IgD-negative memory B cell (primary cell): ENCODE measurements at regions not wholly inside any gene's neighbourhood (a gene's known extent, or its start where the extent isn't known, plus 50 kb on each side); places are given as distances from the start of the nearest gene placed in this dataset.

Experiments used
- H3K27ac Mint-ChIP-seq, 3 donors: one replicate each; pipeline ENCODE4 v1.8.0; 2020 to 2022; ENCODE audit warnings: mild to moderate bottlenecking in 3 of 3, mixed read lengths in 3 of 3, moderate library complexity in 1 of 3
- H3K27me3 Mint-ChIP-seq: one replicate; pipeline ENCODE4 v1.8.0; 2021; ENCODE audit warnings: mixed read lengths
- H3K36me3 Mint-ChIP-seq: one replicate; pipeline ENCODE4 v1.8.0; 2020; ENCODE audit warnings: mild to moderate bottlenecking, mixed read lengths
- H3K4me1 Mint-ChIP-seq, 3 donors: one replicate each; pipeline ENCODE4 v1.8.0; 2020 to 2022; ENCODE audit warnings: mixed read lengths in 3 of 3, mild to moderate bottlenecking in 1 of 3
- H3K4me3 Mint-ChIP-seq, 4 donors: one replicate each; pipeline ENCODE4 v1.8.0; 2020 to 2022; ENCODE audit warnings: mild to moderate bottlenecking in 4 of 4, mixed read lengths in 4 of 4, moderate library complexity in 3 of 4
- H3K9me3 Mint-ChIP-seq, 3 donors: one replicate each; pipeline ENCODE4 v1.8.0; 2020 to 2021; ENCODE audit warnings: mixed read lengths in 3 of 3, mild to moderate bottlenecking in 1 of 3

- H3K36me3 Mint-ChIP-seq = peaks cover 2% of the 10 kb centered on the region
- no peak overlapping the region for H3K27ac Mint-ChIP-seq
- H3K4me3 Mint-ChIP-seq = no peak overlapping the region
- peaks cover 1% of the 10 kb centered on the region for H3K27me3 Mint-ChIP-seq
- no peaks in the 10 kb centered on the region for H3K4me1 Mint-ChIP-seq
- H3K9me3 Mint-ChIP-seq = peaks cover 0 to 2% (median 0%) of the 10 kb centered on the region in 3 donors
Measured at GRCh38 chr1:208634346-208635140, 390.4 kb upstream of the PLXNA2 start.

DNA sequence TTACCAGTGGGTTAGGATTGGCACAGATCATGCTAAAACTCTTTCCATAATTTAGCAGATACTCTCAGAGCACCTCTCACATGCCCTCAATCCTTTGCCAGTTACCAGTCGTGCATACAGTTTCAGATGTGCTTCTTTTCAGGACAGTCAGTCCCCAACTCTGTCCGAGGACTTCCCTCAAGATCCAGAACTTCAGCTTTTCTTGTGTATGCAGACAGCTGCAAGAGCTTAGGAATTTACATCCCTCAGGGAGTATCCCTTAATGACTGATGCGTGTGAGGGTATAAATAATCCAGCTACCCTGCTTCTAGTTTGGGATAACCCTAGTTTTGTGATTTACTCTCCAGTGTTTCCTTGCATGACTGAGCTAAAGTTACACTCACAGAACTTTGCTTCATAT is 393.0 kb upstream of the PLXNA2 start:
- H3K27me3 Mint-ChIP-seq = peaks cover 4% of the 10 kb centered on the region
- H3K27ac Mint-ChIP-seq = no peak overlapping the region
- H3K9me3 Mint-ChIP-seq = no peaks in the 10 kb centered on the region
- no peaks in the 10 kb centered on the region for H3K4me1 Mint-ChIP-seq
- H3K4me3 Mint-ChIP-seq = no peak overlapping the region
- H3K36me3 Mint-ChIP-seq = no peaks in the 10 kb centered on the region

- H3K4me3 Mint-ChIP-seq = no peak overlapping the region
- no peaks in the 10 kb centered on the region for H3K9me3 Mint-ChIP-seq
- H3K27me3 Mint-ChIP-seq = peaks cover 4% of the 10 kb centered on the region
- H3K4me1 Mint-ChIP-seq = no peaks in the 10 kb centered on the region
- H3K27ac Mint-ChIP-seq = no peak overlapping the region
- no peaks in the 10 kb centered on the region for H3K36me3 Mint-ChIP-seq
Measured at GRCh38 chr1:208639382-208639781, 395.2 kb upstream of the PLXNA2 start.

DNA sequence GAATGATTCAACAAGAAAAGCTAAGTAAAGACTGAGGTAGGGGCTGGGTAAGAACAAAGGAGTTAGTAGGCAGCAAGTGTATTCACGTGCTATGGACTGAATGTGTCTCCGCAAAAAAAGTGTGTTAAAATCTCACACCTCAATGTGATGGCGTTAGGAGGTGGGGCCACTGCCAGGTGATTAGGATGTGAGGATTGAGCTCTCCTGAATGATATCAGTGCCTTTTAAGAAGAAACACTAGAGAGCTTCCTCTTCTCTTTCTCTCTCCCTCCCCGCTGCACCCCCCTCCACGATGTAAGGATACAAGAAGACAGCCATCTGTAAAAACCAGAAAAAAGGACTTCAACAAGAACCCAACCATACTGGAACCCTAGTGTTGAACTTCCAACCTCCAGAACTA is 396.1 kb upstream of the PLXNA2 start:
- no peaks in the 10 kb centered on the region for H3K36me3 Mint-ChIP-seq
- peaks cover 4% of the 10 kb centered on the region for H3K27me3 Mint-ChIP-seq
- no peak overlapping the region for H3K4me3 Mint-ChIP-seq
- H3K9me3 Mint-ChIP-seq = peaks cover 0 to 2% (median 0%) of the 10 kb centered on the region in 3 donors
- no peaks in the 10 kb centered on the region for H3K4me1 Mint-ChIP-seq
- no peak overlapping the region for H3K27ac Mint-ChIP-seq

GRCh38 chr1:208641579-208642280 is 397.5 kb upstream of the PLXNA2 start:
- no peaks in the 10 kb centered on the region for H3K4me1 Mint-ChIP-seq
- H3K27ac Mint-ChIP-seq = no peak overlapping the region
- H3K36me3 Mint-ChIP-seq = no peaks in the 10 kb centered on the region
- H3K27me3 Mint-ChIP-seq = peaks cover 4% of the 10 kb centered on the region
- peak overlapping the region in 1 of 4 donors; percentile 8 for H3K4me3 Mint-ChIP-seq
- peaks cover 0 to 2% (median 0%) of the 10 kb centered on the region in 3 donors for H3K9me3 Mint-ChIP-seq

DNA sequence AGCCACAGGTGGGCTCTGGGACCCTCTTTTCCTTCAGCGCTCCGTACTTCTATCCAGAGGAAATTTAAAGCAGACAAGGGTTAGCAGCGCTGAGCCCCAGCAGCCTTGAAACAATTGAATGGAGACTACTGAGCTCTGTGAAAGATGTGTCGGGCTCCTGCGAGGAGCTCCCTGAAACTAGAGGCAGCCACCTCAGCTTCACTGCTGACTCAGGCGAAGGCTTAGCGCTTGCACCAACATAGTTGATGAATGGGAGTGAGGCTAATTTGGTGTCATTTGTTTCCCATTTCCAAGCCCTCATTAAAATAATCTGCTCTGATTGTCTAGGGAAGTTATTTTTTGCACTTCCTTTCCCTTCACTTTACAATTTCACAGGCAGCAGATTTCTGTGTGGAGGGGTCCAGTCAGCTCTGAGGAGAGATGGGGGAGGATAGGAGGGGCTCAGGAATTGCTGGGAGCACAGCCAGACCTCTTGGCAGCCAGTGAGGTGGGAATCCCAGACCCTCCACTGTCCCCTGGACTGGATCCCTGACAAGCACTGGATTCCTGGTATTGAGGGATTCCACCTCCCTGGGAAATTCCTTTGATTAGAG is 398.9 kb upstream of the PLXNA2 start:
- no peak overlapping the region for H3K4me3 Mint-ChIP-seq
- H3K9me3 Mint-ChIP-seq = peaks cover 0 to 2% (median 0%) of the 10 kb centered on the region in 3 donors
- no peaks in the 10 kb centered on the region for H3K4me1 Mint-ChIP-seq
- no peak overlapping the region for H3K27ac Mint-ChIP-seq
- H3K36me3 Mint-ChIP-seq = no peaks in the 10 kb centered on the region
- peaks cover 4% of the 10 kb centered on the region for H3K27me3 Mint-ChIP-seq

DNA sequence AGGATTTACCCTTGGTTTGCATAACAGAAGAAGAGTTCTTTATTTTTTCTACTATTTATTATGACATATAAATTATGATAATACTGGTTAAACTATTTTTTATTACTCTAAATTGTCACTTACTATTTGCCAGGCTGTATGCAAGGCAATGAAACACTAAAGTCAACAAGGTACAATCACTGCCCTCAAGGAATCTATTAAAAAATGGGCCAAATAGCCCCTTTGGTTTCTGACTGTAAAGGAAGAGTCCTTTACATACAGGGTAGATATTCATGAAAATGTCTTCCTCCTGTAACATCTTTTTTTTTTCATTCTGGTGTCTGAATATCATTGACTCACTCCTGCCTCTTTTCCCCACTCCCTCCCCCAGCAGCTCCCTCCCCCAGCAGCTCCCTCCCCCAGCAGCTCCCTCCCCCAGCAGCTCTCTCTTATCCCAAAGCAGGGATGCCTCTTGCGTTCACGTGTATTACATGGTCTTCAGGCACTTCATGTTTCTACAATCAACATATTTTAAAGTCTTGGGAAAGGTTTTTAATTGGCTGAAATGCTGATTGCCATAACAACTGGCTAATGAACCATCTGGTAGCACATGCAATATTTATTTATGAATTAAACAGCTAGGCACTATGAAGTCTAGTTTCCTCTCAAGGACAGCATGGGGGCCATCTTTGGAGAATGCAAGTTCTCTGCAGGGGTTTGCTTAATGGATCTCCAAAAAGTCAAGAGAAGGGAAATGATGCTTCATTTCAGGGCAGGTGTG is 400.4 kb upstream of the PLXNA2 start:
- no peaks in the 10 kb centered on the region for H3K4me1 Mint-ChIP-seq
- H3K36me3 Mint-ChIP-seq = no peaks in the 10 kb centered on the region
- peak overlapping the region in 1 of 4 donors; percentile 41 for H3K4me3 Mint-ChIP-seq
- peaks cover 4% of the 10 kb centered on the region for H3K27me3 Mint-ChIP-seq
- no peak overlapping the region for H3K27ac Mint-ChIP-seq
- peaks cover 0 to 4% (median 0%) of the 10 kb centered on the region in 3 donors for H3K9me3 Mint-ChIP-seq

- Mint-ChIP-seq H3K9me3 (peaks cover 0 to 4% (median 0%) of the 10 kb centered on the region in 3 donors), H3K27ac (no peak overlapping the region), H3K27me3 (peaks cover under 1% of the 10 kb centered on the region), H3K4me3 (no peak overlapping the region), H3K36me3 (no peaks in the 10 kb centered on the region), H3K4me1 (no peaks in the 10 kb centered on the region)
Measured at GRCh38 chr1:208646431-208646830, 402.2 kb upstream of the PLXNA2 start.

- Mint-ChIP-seq H3K4me1 (no peaks in the 10 kb centered on the region), H3K9me3 (peaks cover 0 to 4% (median 0%) of the 10 kb centered on the region in 3 donors), H3K36me3 (no peaks in the 10 kb centered on the region), H3K27me3 (peaks cover 6% of the 10 kb centered on the region), H3K4me3 (no peak overlapping the region), H3K27ac (no peak overlapping the region)
Measured at GRCh38 chr1:208648146-208648545, 404.0 kb upstream of the PLXNA2 start.

- H3K36me3 Mint-ChIP-seq = no peaks in the 10 kb centered on the region
- no peaks in the 10 kb centered on the region for H3K4me1 Mint-ChIP-seq
- peaks cover 6% of the 10 kb centered on the region for H3K27me3 Mint-ChIP-seq
- H3K4me3 Mint-ChIP-seq = no peak overlapping the region
- no peak overlapping the region for H3K27ac Mint-ChIP-seq
- peaks cover 0 to 2% (median 0%) of the 10 kb centered on the region in 3 donors for H3K9me3 Mint-ChIP-seq
Measured at GRCh38 chr1:208652296-208653160, 408.3 kb upstream of the PLXNA2 start.

GRCh38 chr1:208653426-208653825 is 409.2 kb upstream of the PLXNA2 start:
- no peaks in the 10 kb centered on the region for H3K9me3 Mint-ChIP-seq
- no peaks in the 10 kb centered on the region for H3K4me1 Mint-ChIP-seq
- no peaks in the 10 kb centered on the region for H3K36me3 Mint-ChIP-seq
- H3K4me3 Mint-ChIP-seq = no peak overlapping the region
- peaks cover 6% of the 10 kb centered on the region for H3K27me3 Mint-ChIP-seq
- no peak overlapping the region for H3K27ac Mint-ChIP-seq

DNA sequence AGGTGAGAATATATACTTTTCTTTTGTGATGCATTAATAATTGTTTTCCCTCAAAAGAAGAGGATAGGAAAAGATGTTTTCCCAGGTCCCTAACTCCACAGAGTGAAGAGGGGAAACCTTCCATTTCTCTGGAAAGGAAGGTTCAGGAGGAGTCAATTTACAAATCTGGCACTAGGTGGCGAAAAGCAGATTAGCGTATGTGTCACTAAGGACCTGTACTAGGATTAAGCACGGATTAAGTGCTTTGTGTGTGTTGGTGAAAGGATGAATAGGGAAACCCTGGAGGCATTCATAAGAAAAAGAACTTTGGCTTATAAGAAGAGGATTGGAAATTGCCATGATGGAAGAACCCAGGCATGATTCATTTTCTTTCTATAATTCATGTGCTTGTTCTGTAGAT is 410.1 kb upstream of the PLXNA2 start:
- Mint-ChIP-seq H3K9me3 (no peaks in the 10 kb centered on the region), H3K4me1 (no peaks in the 10 kb centered on the region), H3K36me3 (no peaks in the 10 kb centered on the region), H3K27me3 (peaks cover 6% of the 10 kb centered on the region), H3K27ac (no peak overlapping the region), H3K4me3 (no peak overlapping the region)

GRCh38 chr1:208665936-208666335 is 421.8 kb upstream of the PLXNA2 start:
- Mint-ChIP-seq H3K9me3 (peaks cover 0 to 1% (median 0%) of the 10 kb centered on the region in 3 donors), H3K27me3 (no peaks in the 10 kb centered on the region), H3K4me3 (no peak overlapping the region), H3K4me1 (no peaks in the 10 kb centered on the region), H3K27ac (no peak overlapping the region), H3K36me3 (no peaks in the 10 kb centered on the region)

DNA sequence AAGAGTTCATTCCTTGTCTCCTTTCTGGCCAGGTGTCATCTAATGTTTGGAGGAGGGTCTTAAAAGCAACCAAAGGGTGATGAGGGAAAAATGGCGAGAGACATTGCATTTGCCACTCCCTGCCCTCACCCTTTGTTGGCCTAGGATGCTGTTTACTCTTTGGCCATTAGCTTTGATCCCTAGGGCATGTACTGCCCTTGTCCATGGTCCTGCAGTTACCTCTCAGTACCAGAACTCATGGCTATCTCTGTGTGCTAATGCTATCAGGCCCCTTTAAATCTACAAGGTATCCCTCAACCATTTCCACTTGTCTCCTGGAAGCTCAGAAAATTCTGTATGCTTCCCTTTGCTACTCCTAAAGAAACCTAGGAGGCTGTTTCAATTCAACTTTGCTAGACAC is 424.8 kb upstream of the PLXNA2 start:
- Mint-ChIP-seq H3K9me3 (peaks cover 0 to 1% (median 0%) of the 10 kb centered on the region in 3 donors), H3K4me3 (no peak overlapping the region), H3K27ac (no peak overlapping the region), H3K36me3 (no peaks in the 10 kb centered on the region), H3K4me1 (no peaks in the 10 kb centered on the region), H3K27me3 (no peaks in the 10 kb centered on the region)
